ENCODE measurements at regions not wholly inside any gene's neighbourhood (a gene's known extent, or its start where the extent isn't known, plus 50 kb on each side); places are given as distances from the start of the nearest gene placed in this dataset.

- H3K27me3 ChIP-seq (ENCODE audit: control insufficient read depth in 2 of 2, insufficient read depth in 2 of 2, low read length in 2 of 2): no peaks in the 10 kb centered on the region
- H3K4me2 ChIP-seq (ENCODE audit: insufficient read depth, low read length): no peak overlapping the region
- TF ChIP-seq GATA2 (IDR thresholded peaks at IDR 0.05; ENCODE audit: insufficient read depth, insufficient read length, low read depth, low read length) (no peak), CTCF (IDR thresholded peaks at IDR 0.05; ENCODE audit: extremely low read depth in 1 of 2, insufficient read depth in 1 of 2, low read depth in 1 of 2, low read length in 2 of 2) (no peak), MYC (IDR thresholded peaks at IDR 0.05; ENCODE audit: low read depth, low read length) (no peak), JUN (IDR thresholded peaks at IDR 0.05; ENCODE audit: borderline replicate concordance, insufficient read depth, insufficient read length, low read depth) (no peak), FOS (IDR thresholded peaks at IDR 0.05; ENCODE audit: borderline replicate concordance, insufficient read depth, low read length) (no peak), POLR2A (IDR thresholded peaks at IDR 0.05; ENCODE audit: low read depth, low read length) (no peak), EZH2 (IDR thresholded peaks at IDR 0.05; ENCODE audit: borderline replicate concordance, low read depth, low read length, severe bottlenecking) (no peak), POLR2AphosphoS5 (IDR thresholded peaks at IDR 0.05; ENCODE audit: insufficient read depth, low read depth, low read length) (no peak), MAX (IDR thresholded peaks at IDR 0.05; ENCODE audit: insufficient read depth, insufficient read length) (no peak)
- no peak overlapping the region for H3K27ac ChIP-seq (ENCODE audit: insufficient read depth, low read depth, low read length)
- FAIRE-seq (no peak), DNase-seq (ENCODE audit: low read depth, low spot score) (no peak)
- H2AFZ ChIP-seq (ENCODE audit: low read depth, low read length): no peak overlapping the region
- H3K9me1 ChIP-seq (replicated peaks; ENCODE audit: control insufficient read depth, extremely low read depth, insufficient read depth, low read length): no peaks in the 10 kb centered on the region
- BruUV-seq (replicated peaks): no TSS peak
- no peaks in the 10 kb centered on the region for H3K36me3 ChIP-seq (ENCODE audit: control insufficient read depth in 2 of 2, extremely low read depth in 1 of 2, insufficient read depth in 2 of 2, low read length in 2 of 2)
- no peaks in the 10 kb centered on the region for H3K79me2 ChIP-seq (ENCODE audit: control insufficient read depth, insufficient read depth, low read length)
- no peaks in the 10 kb centered on the region for H3K9me3 ChIP-seq (replicated peaks; ENCODE audit: control insufficient read depth, insufficient read depth, low read length)
- no peaks in the 10 kb centered on the region for H4K20me1 ChIP-seq (replicated peaks; ENCODE audit: control insufficient read depth, extremely low read depth, insufficient read depth, low read length)
- H3K4me3 ChIP-seq (replicated peaks in 1 of 3; ENCODE audit: insufficient read depth in 1 of 3, low read depth in 1 of 3, low read length in 3 of 3): no peak overlapping the region
- ChIA-PET POLR2A (no interaction called here), CTCF (no interaction called here)
- H3K9ac ChIP-seq (replicated peaks; ENCODE audit: extremely low read depth, insufficient read depth, low read length): no peak overlapping the region
- no peaks in the 10 kb centered on the region for H3K4me1 ChIP-seq (ENCODE audit: control insufficient read depth, extremely low read depth, insufficient read depth, low read length)
- intact Hi-C loops (cut with micrococcal nuclease) (no loop called here), dilution Hi-C loops (cut with MboI; ENCODE audit: extremely low pct_ligation_motif_present, low sequenced_read_pairs) (no loop called here)
Measured at GRCh38 chr4:72918362-72918761, 151.2 kb downstream of the COX18 start.
